GM13977 (cell line): ENCODE measurements at regions not wholly inside any gene's neighbourhood (a gene's known extent, or its start where the extent isn't known, plus 50 kb on each side); places are given as distances from the start of the nearest gene placed in this dataset.

Experiments used
- DNase-seq: peaks from one replicate; pipeline ENCODE4 v3.0.0; 2012; ENCODE audit warnings: low spot score
- CTCF ChIP-seq: IDR thresholded peaks from 2 replicates; pipeline ENCODE4 v1.5.1; 2012; ENCODE audit warnings: mild to moderate bottlenecking, control low read depth; ENCODE audit not compliant: insufficient read depth; ENCODE audit errors: extremely low read depth, missing control alignments
- in situ Hi-C: fragments of 300-500 bp; cut with MboI; formaldehyde crosslinking; loops from one replicate; pipeline ENCODE4 v1.12.0; 2022; ENCODE audit warnings: low sequenced_read_pairs, low pct_unique_long_range_greater_than_20kb, mixed read lengths, inconsistent platforms; ENCODE audit not compliant: unreplicated experiment

- in situ Hi-C loops: no loop called here
- no peak for DNase-seq
- TF ChIP-seq CTCF: no peak
Measured at GRCh38 chr5:93070938-93071337, 510.1 kb downstream of the NR2F1-AS1 start.

- DNase-seq: no peak
- in situ Hi-C loops: no loop called here
- no peak for TF ChIP-seq CTCF
Measured at GRCh38 chr5:93069276-93069675, 511.7 kb downstream of the NR2F1-AS1 start.

- no peak for DNase-seq
- in situ Hi-C loops: no loop called here
- peak; percentile 34 for TF ChIP-seq CTCF
Measured at GRCh38 chr5:93062548-93062947, 518.5 kb downstream of the NR2F1-AS1 start.

GRCh38 chr5:93058309-93058708, 522.7 kb downstream of the NR2F1-AS1 start:
- no peak for DNase-seq
- in situ Hi-C loops: no loop called here
- no peak for TF ChIP-seq CTCF

GRCh38 chr5:93057311-93057710, 523.7 kb downstream of the NR2F1-AS1 start:
- in situ Hi-C loops: no loop called here
- DNase-seq: no peak
- no peak for TF ChIP-seq CTCF

- in situ Hi-C loops: no loop called here
- DNase-seq: no peak
- TF ChIP-seq CTCF: no peak
Measured at GRCh38 chr5:93055971-93056370, 525.0 kb downstream of the NR2F1-AS1 start.

- no peak for DNase-seq
- in situ Hi-C loops: no loop called here
- TF ChIP-seq CTCF: no peak
Measured at GRCh38 chr5:93055561-93055960, 525.5 kb downstream of the NR2F1-AS1 start.
